ENCODE measurements at regions not wholly inside any gene's neighbourhood (a gene's known extent, or its start where the extent isn't known, plus 50 kb on each side); places are given as distances from the start of the nearest gene placed in this dataset.

DNA sequence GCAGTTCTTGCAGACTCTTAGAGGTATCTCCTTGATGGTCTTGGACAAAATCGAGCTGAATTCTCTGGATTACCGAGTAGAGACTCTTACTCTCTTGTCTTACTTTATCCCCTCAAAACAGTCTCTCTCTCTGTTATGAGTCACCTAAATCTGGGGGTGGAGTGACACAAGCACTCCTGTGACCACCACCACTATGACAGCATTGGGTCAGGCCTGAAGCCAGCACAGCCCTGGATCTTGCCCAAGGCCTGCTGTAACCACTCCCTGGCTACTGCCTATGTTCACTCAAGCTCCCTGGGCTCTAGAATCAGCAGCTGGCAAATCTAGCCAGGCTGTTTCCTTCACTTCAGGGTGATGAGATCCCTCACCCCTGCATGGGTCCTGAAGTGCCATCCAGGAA lies 662.5 kb downstream of the LUZP2 start:
- no peaks in the 10 kb centered on the region for H3K27me3 ChIP-seq (ENCODE audit: control insufficient read depth, insufficient read depth, low read length)

DNA sequence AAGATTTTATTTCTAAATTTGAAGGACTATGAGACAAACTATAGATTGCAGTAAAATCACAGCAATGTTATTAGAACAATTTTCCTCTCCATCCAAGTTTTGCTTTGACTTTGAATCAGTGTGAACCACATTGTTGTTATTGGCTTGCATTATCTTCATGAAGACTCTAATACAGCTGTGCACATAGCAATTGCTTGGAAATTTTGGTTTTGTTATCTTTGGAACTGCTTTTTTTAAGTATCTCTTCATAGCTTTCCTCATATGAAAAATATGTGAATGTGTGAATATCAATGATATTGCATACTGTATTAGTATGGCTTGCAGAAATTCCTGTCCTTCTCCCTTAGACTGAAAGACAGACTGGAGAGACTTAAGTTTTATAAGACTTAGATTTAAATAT lies 666.6 kb downstream of the LUZP2 start:
- no peak overlapping the region for H3K4me3 ChIP-seq (ENCODE audit: low read length)
- no peaks in the 10 kb centered on the region for H3K36me3 ChIP-seq (ENCODE audit: control insufficient read depth, low read depth, low read length)
- no peaks in the 10 kb centered on the region for H3K27me3 ChIP-seq (ENCODE audit: control insufficient read depth, insufficient read depth, low read length)
- H3K4me1 ChIP-seq (ENCODE audit: control insufficient read depth, low read depth, low read length) = no peaks in the 10 kb centered on the region
- H3K9ac ChIP-seq (ENCODE audit: low read length) = no peak overlapping the region
- H3K9me3 ChIP-seq (ENCODE audit: control insufficient read depth, low read depth, low read length) = no peaks in the 10 kb centered on the region
- H3K27ac ChIP-seq (ENCODE audit: low read length) = no peak overlapping the region

More for the DNA sequence above, 662.5 kb downstream of the LUZP2 start:
- H3K4me3 ChIP-seq (ENCODE audit: low read length) = no peak overlapping the region
- no peaks in the 10 kb centered on the region for H3K4me1 ChIP-seq (ENCODE audit: control insufficient read depth, low read depth, low read length)
- no peak overlapping the region for H3K27ac ChIP-seq (ENCODE audit: low read length)
- no peaks in the 10 kb centered on the region for H3K36me3 ChIP-seq (ENCODE audit: control insufficient read depth, low read depth, low read length)
- peaks cover 3% of the 10 kb centered on the region for H3K9me3 ChIP-seq (ENCODE audit: control insufficient read depth, low read depth, low read length)
- no peak overlapping the region for H3K9ac ChIP-seq (ENCODE audit: low read length)

DNA sequence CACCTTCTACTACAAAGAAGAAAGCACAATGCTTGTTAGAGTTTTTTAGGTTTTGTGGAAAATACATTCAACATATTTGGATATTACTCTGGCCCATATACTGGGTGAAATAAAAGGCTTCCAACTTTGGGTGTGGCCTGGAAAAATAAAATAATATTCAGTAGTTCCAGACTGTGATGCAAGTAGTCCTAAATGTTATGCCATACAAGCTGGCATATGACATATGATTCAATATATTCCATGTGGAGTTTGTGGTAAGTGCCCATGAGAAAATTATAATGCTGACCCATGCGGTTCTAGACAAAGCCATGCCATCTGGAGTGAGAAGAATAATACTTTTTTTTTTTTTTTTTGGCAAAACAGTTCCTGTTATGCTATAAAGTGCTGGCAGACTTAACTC lies 683.3 kb downstream of the LUZP2 start:
- no peak overlapping the region for H3K27ac ChIP-seq (ENCODE audit: low read length)
- no peaks in the 10 kb centered on the region for H3K27me3 ChIP-seq (ENCODE audit: control insufficient read depth, insufficient read depth, low read length)
- H3K4me3 ChIP-seq (ENCODE audit: low read length) = no peak overlapping the region
- no peaks in the 10 kb centered on the region for H3K4me1 ChIP-seq (ENCODE audit: control insufficient read depth, low read depth, low read length)
- H3K9ac ChIP-seq (ENCODE audit: low read length) = no peak overlapping the region
- H3K36me3 ChIP-seq (ENCODE audit: control insufficient read depth, low read depth, low read length) = no peaks in the 10 kb centered on the region
- no peaks in the 10 kb centered on the region for H3K9me3 ChIP-seq (ENCODE audit: control insufficient read depth, low read depth, low read length)

DNA sequence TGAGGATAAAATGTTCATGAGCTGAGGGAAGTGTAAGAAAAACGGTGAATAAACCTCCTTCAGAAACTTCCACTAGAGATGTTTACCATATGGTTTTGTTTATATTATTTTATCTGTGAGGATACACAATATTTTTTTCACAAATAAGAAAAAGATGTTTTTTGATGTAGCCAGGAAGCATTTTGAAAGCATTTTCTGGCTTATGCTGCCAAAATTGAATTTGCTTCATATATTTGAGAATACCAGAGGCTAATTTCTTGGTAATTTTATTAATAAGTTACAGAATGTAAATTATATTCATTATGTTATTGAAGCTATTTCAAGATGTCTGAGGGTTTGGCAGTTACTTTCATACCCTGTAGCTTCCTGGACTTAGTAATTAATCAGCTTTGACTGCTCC lies 686.6 kb downstream of the LUZP2 start:
- no peaks in the 10 kb centered on the region for H3K9me3 ChIP-seq (ENCODE audit: control insufficient read depth, low read depth, low read length)

DNA sequence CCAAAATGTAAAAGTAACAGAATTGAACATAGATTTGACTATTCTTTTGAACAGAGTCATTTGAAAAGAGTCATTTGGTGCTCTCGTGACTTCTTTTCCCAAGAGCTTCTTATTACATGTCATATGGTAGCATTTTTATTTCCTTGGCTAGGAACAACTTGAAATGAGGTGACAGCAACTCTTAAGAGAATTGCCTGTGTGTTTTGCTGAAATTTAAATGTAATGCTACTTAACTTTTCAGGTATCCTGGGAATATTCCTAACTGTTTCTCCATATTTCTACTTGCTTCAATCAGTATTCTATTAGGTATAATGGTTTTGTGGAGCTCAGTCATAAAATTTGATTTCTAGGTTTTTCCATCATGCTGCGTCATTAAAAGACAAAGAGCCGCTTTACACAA lies 700.7 kb downstream of the LUZP2 start:
- H3K9ac ChIP-seq (ENCODE audit: low read length) = no peak overlapping the region
- H3K4me1 ChIP-seq (ENCODE audit: control insufficient read depth, low read depth, low read length) = peaks cover 9% of the 10 kb centered on the region
- H3K9me3 ChIP-seq (ENCODE audit: control insufficient read depth, low read depth, low read length) = no peaks in the 10 kb centered on the region
- no peak overlapping the region for H3K27ac ChIP-seq (ENCODE audit: low read length)
- H3K36me3 ChIP-seq (ENCODE audit: control insufficient read depth, low read depth, low read length) = no peaks in the 10 kb centered on the region
- H3K27me3 ChIP-seq (ENCODE audit: control insufficient read depth, insufficient read depth, low read length) = no peaks in the 10 kb centered on the region
- no peak overlapping the region for H3K4me3 ChIP-seq (ENCODE audit: low read length)

More for the DNA sequence above, 686.6 kb downstream of the LUZP2 start:
- Histone ChIP-seq H3K4me1 (ENCODE audit: control insufficient read depth, low read depth, low read length) (no peaks in the 10 kb centered on the region), H3K36me3 (ENCODE audit: control insufficient read depth, low read depth, low read length) (no peaks in the 10 kb centered on the region), H3K27me3 (ENCODE audit: control insufficient read depth, insufficient read depth, low read length) (no peaks in the 10 kb centered on the region), H3K4me3 (ENCODE audit: low read length) (no peak overlapping the region), H3K9ac (ENCODE audit: low read length) (no peak overlapping the region), H3K27ac (ENCODE audit: low read length) (no peak overlapping the region)

DNA sequence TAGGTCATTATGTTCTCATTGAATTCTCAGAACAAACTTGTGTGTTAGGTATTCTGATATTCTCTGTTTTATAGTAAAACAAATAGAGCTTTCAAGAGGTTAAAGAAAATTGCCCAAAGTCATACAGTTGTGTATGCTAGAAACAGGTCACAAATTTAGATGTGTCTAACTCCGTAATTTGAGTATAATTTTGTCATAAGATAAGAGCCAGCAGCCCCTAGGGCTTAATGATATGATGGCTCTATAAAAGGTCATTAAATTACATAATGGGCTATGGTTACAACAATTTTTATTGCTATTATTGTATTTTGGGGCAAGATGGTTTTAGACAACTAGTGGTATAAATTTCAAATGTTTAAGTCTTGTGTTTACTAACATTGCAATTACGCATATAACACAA lies 701.9 kb downstream of the LUZP2 start:
- no peak overlapping the region for H3K27ac ChIP-seq (ENCODE audit: low read length)
- no peaks in the 10 kb centered on the region for H3K9me3 ChIP-seq (ENCODE audit: control insufficient read depth, low read depth, low read length)
- peaks cover 9% of the 10 kb centered on the region for H3K4me1 ChIP-seq (ENCODE audit: control insufficient read depth, low read depth, low read length)
- H3K4me3 ChIP-seq (ENCODE audit: low read length) = no peak overlapping the region
- H3K27me3 ChIP-seq (ENCODE audit: control insufficient read depth, insufficient read depth, low read length) = no peaks in the 10 kb centered on the region
- H3K36me3 ChIP-seq (ENCODE audit: control insufficient read depth, low read depth, low read length) = no peaks in the 10 kb centered on the region
- no peak overlapping the region for H3K9ac ChIP-seq (ENCODE audit: low read length)

DNA sequence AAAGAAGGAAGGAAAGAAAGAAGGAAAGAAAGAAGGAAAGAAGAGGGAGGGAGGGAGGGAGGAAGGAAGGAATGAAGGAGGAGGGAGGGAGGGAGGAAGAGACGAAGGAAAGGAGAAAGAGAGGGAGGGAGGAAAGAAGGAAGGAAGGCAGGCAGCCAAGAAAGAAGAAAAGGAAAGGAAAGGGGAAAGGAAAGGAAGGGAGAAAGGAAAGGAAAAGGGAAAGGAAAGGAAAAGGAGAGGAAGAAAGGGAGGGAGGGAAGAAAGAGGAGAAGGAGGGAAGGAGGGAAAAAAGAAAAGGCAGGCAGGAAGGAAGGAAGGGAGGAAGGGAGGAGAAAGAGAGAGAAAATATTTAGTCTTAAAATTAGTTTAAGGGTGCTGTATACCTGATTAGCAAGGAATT lies 704.1 kb downstream of the LUZP2 start:
- H3K9ac ChIP-seq (ENCODE audit: low read length) = no peak overlapping the region
- no peak overlapping the region for H3K27ac ChIP-seq (ENCODE audit: low read length)
- no peak overlapping the region for H3K4me3 ChIP-seq (ENCODE audit: low read length)
- H3K9me3 ChIP-seq (ENCODE audit: control insufficient read depth, low read depth, low read length) = no peaks in the 10 kb centered on the region
- no peaks in the 10 kb centered on the region for H3K36me3 ChIP-seq (ENCODE audit: control insufficient read depth, low read depth, low read length)
- peaks cover 9% of the 10 kb centered on the region for H3K4me1 ChIP-seq (ENCODE audit: control insufficient read depth, low read depth, low read length)
- H3K27me3 ChIP-seq (ENCODE audit: control insufficient read depth, insufficient read depth, low read length) = no peaks in the 10 kb centered on the region

DNA sequence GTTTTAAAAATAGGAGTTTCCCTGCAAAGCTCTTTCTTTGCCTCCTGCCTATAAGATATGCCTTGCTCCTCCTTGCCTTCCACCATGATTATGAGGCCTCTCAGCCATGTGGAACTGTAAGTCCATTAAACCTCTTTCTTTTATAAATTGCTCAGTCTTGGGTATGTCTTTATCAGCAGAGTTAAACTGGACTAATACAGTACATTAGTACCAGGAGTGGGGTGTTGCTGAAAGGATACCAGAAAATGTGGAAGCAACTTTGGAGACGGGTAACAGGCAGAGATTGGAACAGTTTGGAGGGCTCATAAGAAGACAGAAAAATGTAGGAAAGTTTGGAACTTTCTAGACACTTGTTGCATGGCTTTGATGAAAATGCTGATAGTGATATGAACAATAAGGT lies 709.9 kb downstream of the LUZP2 start:
- no peak overlapping the region for H3K27ac ChIP-seq (ENCODE audit: low read length)
- no peaks in the 10 kb centered on the region for H3K27me3 ChIP-seq (ENCODE audit: control insufficient read depth, insufficient read depth, low read length)
- H3K36me3 ChIP-seq (ENCODE audit: control insufficient read depth, low read depth, low read length) = no peaks in the 10 kb centered on the region
- H3K9ac ChIP-seq (ENCODE audit: low read length) = no peak overlapping the region
- H3K4me1 ChIP-seq (ENCODE audit: control insufficient read depth, low read depth, low read length) = peaks cover 1% of the 10 kb centered on the region
- peaks cover 6% of the 10 kb centered on the region for H3K9me3 ChIP-seq (ENCODE audit: control insufficient read depth, low read depth, low read length)
- no peak overlapping the region for H3K4me3 ChIP-seq (ENCODE audit: low read length)

DNA sequence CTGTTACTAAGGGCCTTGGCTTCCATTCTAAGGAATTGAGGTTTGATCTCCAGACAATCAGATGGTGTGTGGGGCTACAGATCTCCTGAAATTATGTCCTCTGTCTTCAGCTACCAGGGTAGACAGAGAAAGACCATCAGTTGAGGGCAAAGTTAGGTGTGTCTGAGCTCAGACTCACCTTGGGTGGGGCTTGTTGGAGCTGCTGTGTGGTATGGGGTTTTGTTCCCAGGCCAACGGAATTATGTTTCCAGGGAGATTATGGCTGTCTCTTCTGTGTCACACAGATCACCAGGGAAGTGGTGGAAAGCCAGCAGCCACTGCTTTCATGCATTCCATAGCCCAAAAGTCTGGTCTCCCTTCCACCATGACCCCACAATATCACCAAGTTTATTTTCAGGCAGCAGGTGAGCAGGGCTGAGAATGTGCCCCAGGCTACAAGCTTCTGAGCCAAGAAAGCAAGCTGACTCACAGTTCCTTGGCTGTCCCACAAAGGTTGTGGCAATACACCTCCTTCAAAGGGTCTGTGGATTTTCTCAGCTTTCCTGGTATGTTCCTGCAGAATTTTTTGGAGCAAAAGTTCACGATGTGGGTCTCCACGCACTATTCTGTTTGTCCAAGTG lies 714.9 kb downstream of the LUZP2 start:
- H3K4me1 ChIP-seq (ENCODE audit: control insufficient read depth, low read depth, low read length) = no peaks in the 10 kb centered on the region
- no peak overlapping the region for H3K9ac ChIP-seq (ENCODE audit: low read length)
- no peak overlapping the region for H3K27ac ChIP-seq (ENCODE audit: low read length)
- no peaks in the 10 kb centered on the region for H3K36me3 ChIP-seq (ENCODE audit: control insufficient read depth, low read depth, low read length)
- H3K9me3 ChIP-seq (ENCODE audit: control insufficient read depth, low read depth, low read length) = peaks cover 6% of the 10 kb centered on the region
- H3K27me3 ChIP-seq (ENCODE audit: control insufficient read depth, insufficient read depth, low read length) = no peaks in the 10 kb centered on the region
- H3K4me3 ChIP-seq (ENCODE audit: low read length) = no peak overlapping the region

DNA sequence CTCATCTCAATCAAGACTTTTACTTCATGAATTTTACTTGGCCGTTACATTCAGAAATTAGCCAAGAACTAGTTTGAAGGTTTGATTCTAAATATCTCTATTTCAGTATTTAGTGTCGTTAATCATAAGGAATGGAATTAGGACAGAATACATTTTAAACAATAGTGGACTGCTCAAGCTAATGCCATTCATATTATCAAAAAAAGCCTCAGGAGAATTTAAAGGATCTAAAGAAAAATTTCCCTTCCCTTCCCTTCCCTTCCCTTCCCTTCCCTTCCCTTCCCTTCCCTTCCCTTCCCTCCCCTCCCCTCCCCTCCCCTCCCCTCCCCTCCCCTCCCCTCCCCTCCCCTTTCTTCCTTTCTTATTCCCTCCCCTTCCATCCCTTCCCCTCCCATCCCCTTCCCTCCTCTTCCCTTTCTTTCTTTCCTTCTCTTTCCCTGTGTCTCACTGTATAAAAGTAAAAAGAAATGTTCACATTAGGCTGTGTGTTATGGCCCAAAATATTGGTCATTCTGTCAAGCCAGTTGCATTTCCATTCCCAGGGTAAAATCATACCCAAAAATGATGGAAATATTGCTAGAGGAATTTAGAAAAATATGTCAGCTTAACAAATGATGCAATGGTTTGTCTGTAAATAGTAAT lies 717.8 kb downstream of the LUZP2 start:
- Histone ChIP-seq H3K36me3 (ENCODE audit: control insufficient read depth, low read depth, low read length) (no peaks in the 10 kb centered on the region), H3K4me1 (ENCODE audit: control insufficient read depth, low read depth, low read length) (no peaks in the 10 kb centered on the region), H3K9me3 (ENCODE audit: control insufficient read depth, low read depth, low read length) (no peaks in the 10 kb centered on the region)

DNA sequence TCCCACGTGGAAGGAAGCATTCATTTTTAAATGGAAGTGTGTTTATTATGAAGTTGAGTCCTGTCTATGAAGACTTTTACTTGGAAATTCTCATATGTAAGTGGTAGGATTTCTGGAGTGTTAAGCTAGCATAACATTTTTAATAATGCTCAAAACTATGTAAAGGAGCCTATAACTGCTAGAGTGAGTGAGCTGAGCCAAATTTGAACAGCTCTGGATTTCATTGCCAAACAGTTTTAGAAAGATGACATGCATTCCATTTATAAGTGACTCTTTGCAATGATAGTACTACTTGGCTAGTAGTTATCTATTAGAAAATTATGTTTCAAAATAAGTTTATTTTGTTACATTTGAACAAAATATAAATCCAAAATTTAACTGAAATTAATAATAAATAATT lies 721.2 kb downstream of the LUZP2 start:
- Histone ChIP-seq H3K9ac (ENCODE audit: low read length) (no peak overlapping the region), H3K9me3 (ENCODE audit: control insufficient read depth, low read depth, low read length) (no peaks in the 10 kb centered on the region)

More for the DNA sequence above, 717.8 kb downstream of the LUZP2 start:
- no peaks in the 10 kb centered on the region for H3K27me3 ChIP-seq (ENCODE audit: control insufficient read depth, insufficient read depth, low read length)
- no peak overlapping the region for H3K9ac ChIP-seq (ENCODE audit: low read length)
- H3K27ac ChIP-seq (ENCODE audit: low read length) = no peak overlapping the region
- no peak overlapping the region for H3K4me3 ChIP-seq (ENCODE audit: low read length)

DNA sequence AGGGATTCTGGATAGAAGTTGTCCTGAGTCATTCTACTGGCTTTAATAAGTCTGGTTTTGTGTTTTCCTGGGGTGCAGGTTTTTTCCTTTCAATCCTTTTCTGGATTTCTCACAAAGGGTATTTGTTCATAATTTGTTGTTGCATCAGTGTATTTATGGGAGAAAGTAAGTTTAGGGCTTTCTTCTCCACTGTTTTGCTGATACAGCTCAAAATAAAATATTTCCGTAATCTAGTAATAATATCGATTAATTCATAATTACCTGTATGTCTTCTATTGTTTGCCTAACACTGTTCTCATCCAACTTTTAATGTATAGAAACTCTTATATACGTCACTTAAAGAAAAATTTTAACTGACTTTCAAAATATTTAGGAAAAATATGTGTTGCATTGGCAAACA lies 728.2 kb downstream of the LUZP2 start:
- H3K27ac ChIP-seq (ENCODE audit: low read length) = no peak overlapping the region
- H3K4me3 ChIP-seq (ENCODE audit: low read length) = no peak overlapping the region
- no peaks in the 10 kb centered on the region for H3K9me3 ChIP-seq (ENCODE audit: control insufficient read depth, low read depth, low read length)
- H3K4me1 ChIP-seq (ENCODE audit: control insufficient read depth, low read depth, low read length) = no peaks in the 10 kb centered on the region
- no peak overlapping the region for H3K9ac ChIP-seq (ENCODE audit: low read length)
- H3K36me3 ChIP-seq (ENCODE audit: control insufficient read depth, low read depth, low read length) = no peaks in the 10 kb centered on the region
- H3K27me3 ChIP-seq (ENCODE audit: control insufficient read depth, insufficient read depth, low read length) = no peaks in the 10 kb centered on the region

More for the DNA sequence above, 721.2 kb downstream of the LUZP2 start:
- Histone ChIP-seq H3K27me3 (ENCODE audit: control insufficient read depth, insufficient read depth, low read length) (no peaks in the 10 kb centered on the region), H3K27ac (ENCODE audit: low read length) (no peak overlapping the region), H3K4me3 (ENCODE audit: low read length) (no peak overlapping the region), H3K4me1 (ENCODE audit: control insufficient read depth, low read depth, low read length) (no peaks in the 10 kb centered on the region), H3K36me3 (ENCODE audit: control insufficient read depth, low read depth, low read length) (no peaks in the 10 kb centered on the region)

Data from iPS-18a (cell line).